NCI-H1092 treated with DMSO at 0.1 percent for 48 hours (cell line): ENCODE measurements at regions not wholly inside any gene's neighbourhood (a gene's known extent, or its start where the extent isn't known, plus 50 kb on each side); places are given as distances from the start of the nearest gene placed in this dataset.
A peak's percentile ranks its signal among the peaks of the same experiment; 100 is the strongest.

ENCODE experiments used
- DNase-seq: peaks from one replicate; lab custom pipeline; 2025; lab: John Stamatoyannopoulos, UW

GRCh38 chr12:12016284-12017100 lies 54.2 kb upstream of the BCL2L14 start:
- DNase-seq: no peak

GRCh38 chr12:12017135-12017581 lies 53.6 kb upstream of the BCL2L14 start:
- no peak for DNase-seq

- DNase-seq: peak; percentile 37
These were observed 52.9 kb upstream of the BCL2L14 start for GRCh38 chr12:12017798-12018197.

GRCh38 chr12:12018454-12018853 lies 52.3 kb upstream of the BCL2L14 start:
- no peak for DNase-seq

GRCh38 chr12:12019881-12020280 lies 50.9 kb upstream of the BCL2L14 start:
- no peak for DNase-seq

- DNase-seq: no peak
These were observed 50.0 kb upstream of the BCL2L14 start for GRCh38 chr12:12020762-12021161.
